GM23248 (cell line): ENCODE measurements at regions not wholly inside any gene's neighbourhood (a gene's known extent, or its start where the extent isn't known, plus 50 kb on each side); places are given as distances from the start of the nearest gene placed in this dataset.

Experiments used
- DNase-seq: peaks from one replicate; pipeline ENCODE4 v3.0.0-alpha.2; 2015
- H2AFZ ChIP-seq: fragments of 200-600 bp; sonication (generic); 2 replicates; pipeline ENCODE4 v1.6.1; 2016; ENCODE audit warnings: antibody characterized with exemption
- H3F3A ChIP-seq: fragments of 200-600 bp; sonication (generic); 2 replicates; pipeline ENCODE4 v1.6.1; 2016; ENCODE audit warnings: mild to moderate bottlenecking, antibody characterized with exemption, mixed run types; ENCODE audit not compliant: insufficient read depth
- H3K27ac ChIP-seq: fragments of 200-600 bp; sonication (generic); 2 replicates; pipeline ENCODE4 v1.5.1; 2016; ENCODE audit warnings: mild to moderate bottlenecking
- H3K27me3 ChIP-seq: fragments of 200-600 bp; sonication (generic); replicated peaks from 2 replicates; pipeline ENCODE4 v1.6.1; 2016; ENCODE audit warnings: mild to moderate bottlenecking; ENCODE audit not compliant: insufficient read depth
- H3K36me3 ChIP-seq: fragments of 200-600 bp; sonication (generic); 2 replicates; pipeline ENCODE4 v1.6.1; 2016; ENCODE audit warnings: low read depth, mild to moderate bottlenecking
- H3K4me1 ChIP-seq: fragments of 200-600 bp; sonication (generic); 2 replicates; pipeline ENCODE4 v1.6.1; 2016; ENCODE audit warnings: mild to moderate bottlenecking; ENCODE audit not compliant: insufficient read depth
- H3K4me2 ChIP-seq: fragments of 200-600 bp; sonication (generic); one replicate; pipeline ENCODE4 v1.6.1; 2016; ENCODE audit warnings: mild to moderate bottlenecking; ENCODE audit not compliant: unreplicated experiment
- H3K4me3 ChIP-seq: fragments of 200-600 bp; sonication (generic); 2 replicates; pipeline ENCODE4 v1.5.1; 2016; ENCODE audit warnings: mild to moderate bottlenecking
- H3K79me2 ChIP-seq: fragments of 200-600 bp; sonication (generic); 2 replicates; pipeline ENCODE4 v1.6.1; 2016; ENCODE audit warnings: mild to moderate bottlenecking; ENCODE audit not compliant: insufficient read depth
- H3K9ac ChIP-seq: fragments of 200-600 bp; sonication (generic); 2 replicates; pipeline ENCODE4 v1.6.1; 2016; ENCODE audit warnings: mild to moderate bottlenecking
- H3K9me2 ChIP-seq: fragments of 200-600 bp; sonication (generic); 2 replicates; pipeline ENCODE4 v1.6.1; 2016; ENCODE audit warnings: mixed run types, mild to moderate bottlenecking, moderate library complexity; ENCODE audit not compliant: insufficient read depth
- H3K9me3 ChIP-seq: fragments of 200-600 bp; sonication (generic); one replicate; pipeline ENCODE4 v1.6.1; 2017; ENCODE audit warnings: low read depth
- H4K20me1 ChIP-seq: fragments of 200-600 bp; sonication (generic); 2 replicates; pipeline ENCODE4 v1.6.0; 2016; ENCODE audit not compliant: insufficient read depth
- EZH2 ChIP-seq: fragments of 200-600 bp; sonication (generic); IDR thresholded peaks from 2 replicates; pipeline ENCODE4 v1.6.1; 2018; ENCODE audit warnings: antibody characterized with exemption, mild to moderate bottlenecking; ENCODE audit not compliant: insufficient read depth, poor library complexity, severe bottlenecking
- EZH2phosphoT487 ChIP-seq: fragments of 200-600 bp; sonication (generic); IDR thresholded peaks from 2 replicates; pipeline ENCODE4 v1.6.1; 2018; ENCODE audit warnings: antibody characterized with exemption, moderate library complexity, mild to moderate bottlenecking, low read depth; ENCODE audit not compliant: insufficient read depth
- WGBS, 2 experiments: methylation state at CpG; one replicate each; pipeline ENCODE4 v1.1.6; 2015 to 2017; ENCODE audit warnings: low lambda C conversion rate in 2 of 2, low coverage in 1 of 2; ENCODE audit errors: missing lambda C conversion rate in 2 of 2; 5-methylcytosine and 5-hydroxymethylcytosine counted together
- in situ Hi-C: fragments of 300-500 bp; cut with MboI; formaldehyde crosslinking; loops from 2 replicates; pipeline ENCODE4 v1.15.0; 2020

DNA sequence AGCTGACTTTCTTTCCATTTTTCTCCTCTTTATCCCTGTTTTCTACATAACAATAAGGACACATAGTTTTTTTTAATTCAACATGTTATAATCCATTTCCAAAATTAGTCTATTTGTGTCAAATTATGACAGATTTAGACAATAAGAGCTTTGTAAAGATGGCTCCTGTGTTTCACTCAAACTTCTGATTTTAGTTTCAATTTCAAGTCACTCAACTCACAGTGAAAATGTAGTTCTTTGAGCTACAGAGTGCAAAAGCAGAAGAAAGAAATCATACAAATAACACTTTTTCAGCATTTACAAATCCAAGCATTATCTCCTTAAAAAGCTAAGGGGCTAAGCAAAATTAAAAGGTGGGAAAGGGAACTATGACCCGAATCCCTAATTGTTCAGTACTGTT is 340.7 kb upstream of the TRIB2 start:
- no peak overlapping the region for H3K4me3 ChIP-seq
- H3K27ac ChIP-seq = no peak overlapping the region
- no peaks in the 10 kb centered on the region for H3K9me3 ChIP-seq
- no peaks in the 10 kb centered on the region for H3K4me1 ChIP-seq
- no peaks in the 10 kb centered on the region for H3K36me3 ChIP-seq
- H2AFZ ChIP-seq = no peak overlapping the region
- TF ChIP-seq EZH2phosphoT487 = no peak
- no peak for TF ChIP-seq EZH2
- H3K9me2 ChIP-seq = no peaks in the 10 kb centered on the region
- in situ Hi-C loops = no loop called here
- no peaks in the 10 kb centered on the region for H3K79me2 ChIP-seq
- 75 to 83% methylated on average over 1 of the region's 1 CpG for WGBS, 2 experiments
- no peak overlapping the region for H3K9ac ChIP-seq
- no peak overlapping the region for H3K4me2 ChIP-seq
- no peaks in the 10 kb centered on the region for H3F3A ChIP-seq
- H3K27me3 ChIP-seq = no peaks in the 10 kb centered on the region
- H4K20me1 ChIP-seq = no peaks in the 10 kb centered on the region
- DNase-seq = no peak

DNA sequence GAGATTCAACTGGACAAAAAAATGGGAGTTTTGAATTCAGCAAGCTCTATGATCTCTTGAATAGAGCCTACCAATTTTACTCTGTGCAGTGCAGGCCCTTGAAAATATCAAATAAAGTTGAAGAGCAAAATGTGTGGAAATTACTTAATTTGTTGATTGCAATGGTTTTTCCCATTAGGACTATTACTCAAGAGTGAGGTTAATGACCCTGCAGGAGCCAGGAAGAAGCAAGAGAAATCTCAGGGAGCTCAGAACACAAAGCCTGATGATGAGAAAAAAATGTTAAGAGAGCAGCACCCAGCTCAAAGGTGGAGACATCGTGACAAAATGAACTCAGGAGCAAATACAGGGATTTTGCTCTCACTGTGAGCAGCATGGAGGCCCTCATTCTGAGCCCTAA is 337.6 kb upstream of the TRIB2 start:
- no peaks in the 10 kb centered on the region for H3F3A ChIP-seq
- no peak overlapping the region for H3K27ac ChIP-seq
- no peak overlapping the region for H2AFZ ChIP-seq
- H3K27me3 ChIP-seq = no peaks in the 10 kb centered on the region
- H4K20me1 ChIP-seq = no peaks in the 10 kb centered on the region
- 90 to 100% methylated on average over 1 of the region's 1 CpG for WGBS, 2 experiments
- H3K4me1 ChIP-seq = no peaks in the 10 kb centered on the region
- H3K36me3 ChIP-seq = no peaks in the 10 kb centered on the region
- H3K9ac ChIP-seq = no peak overlapping the region
- no peaks in the 10 kb centered on the region for H3K9me2 ChIP-seq
- no peak for TF ChIP-seq EZH2
- TF ChIP-seq EZH2phosphoT487 = no peak
- no peak overlapping the region for H3K4me2 ChIP-seq
- H3K9me3 ChIP-seq = no peaks in the 10 kb centered on the region
- H3K4me3 ChIP-seq = no peak overlapping the region
- in situ Hi-C loops = no loop called here
- DNase-seq = no peak
- H3K79me2 ChIP-seq = no peaks in the 10 kb centered on the region

DNA sequence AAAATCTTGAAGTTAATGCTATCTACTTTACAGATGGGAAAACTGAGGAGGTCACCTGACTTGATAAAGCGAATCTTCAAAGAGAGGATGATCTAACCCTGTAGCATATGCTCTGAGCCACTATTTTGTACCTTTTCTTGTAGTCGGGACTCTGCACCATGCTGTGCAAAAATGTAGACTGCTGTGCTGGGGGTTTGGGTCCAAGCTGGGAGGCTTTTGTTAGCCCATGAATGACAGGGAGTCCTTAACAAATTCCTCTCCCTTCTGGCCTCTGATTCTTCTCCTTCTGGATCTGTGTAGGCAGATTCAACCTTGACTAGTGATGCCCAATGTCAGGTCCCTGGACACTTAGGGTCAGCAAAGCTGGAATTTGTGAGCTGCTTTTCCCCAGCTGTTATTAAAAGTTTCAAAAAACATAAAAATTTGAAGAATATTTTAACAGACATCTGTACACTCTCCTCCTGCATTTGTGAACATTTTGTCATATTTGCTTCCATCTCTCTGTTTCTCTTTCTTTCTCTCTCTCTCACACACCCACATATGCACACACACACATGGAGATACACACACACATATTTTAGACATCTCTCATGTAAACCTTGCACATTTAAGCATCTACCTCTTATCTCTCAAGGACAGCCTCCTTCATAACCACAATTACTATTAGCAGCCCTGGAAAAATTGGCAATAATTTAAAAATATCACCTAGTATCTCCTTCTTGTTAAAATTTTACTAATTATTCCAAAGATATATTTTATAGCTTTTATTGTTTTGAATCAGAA is 335.0 kb upstream of the TRIB2 start:
- in situ Hi-C loops = no loop called here
- no peaks in the 10 kb centered on the region for H3K9me3 ChIP-seq
- no peaks in the 10 kb centered on the region for H3K27me3 ChIP-seq
- H3K4me3 ChIP-seq = no peak overlapping the region
- H2AFZ ChIP-seq = no peak overlapping the region
- H3K4me2 ChIP-seq = no peak overlapping the region
- H3F3A ChIP-seq = no peaks in the 10 kb centered on the region
- no peaks in the 10 kb centered on the region for H3K4me1 ChIP-seq
- H3K9ac ChIP-seq = no peak overlapping the region
- no peaks in the 10 kb centered on the region for H3K79me2 ChIP-seq
- H3K27ac ChIP-seq = no peak overlapping the region
- no peak for TF ChIP-seq EZH2phosphoT487
- TF ChIP-seq EZH2 = no peak
- no peaks in the 10 kb centered on the region for H3K9me2 ChIP-seq
- 60 to 75% methylated on average over 2 of the region's 2 CpGs for WGBS, 2 experiments
- no peaks in the 10 kb centered on the region for H4K20me1 ChIP-seq
- no peak for DNase-seq
- H3K36me3 ChIP-seq = no peaks in the 10 kb centered on the region

DNA sequence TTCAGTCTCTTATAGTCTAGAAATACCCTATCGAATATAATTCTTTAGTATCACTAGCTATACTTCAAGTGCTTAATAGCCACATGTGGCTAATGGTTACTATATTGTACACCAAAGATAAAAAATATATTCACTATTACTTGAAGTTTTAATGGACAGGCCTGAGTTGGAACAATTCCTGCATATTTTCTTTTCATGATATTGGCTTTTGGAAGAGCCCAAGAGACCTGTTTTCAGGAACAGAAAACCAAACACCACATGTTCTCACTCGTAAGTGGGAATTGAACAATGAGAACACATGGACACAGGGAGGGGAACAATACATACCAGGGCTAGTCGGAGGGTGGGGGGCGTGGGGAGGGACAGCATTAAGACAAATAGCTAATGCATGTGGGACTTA is 334.4 kb upstream of the TRIB2 start:
- Histone ChIP-seq H3F3A (no peaks in the 10 kb centered on the region), H3K36me3 (no peaks in the 10 kb centered on the region), H4K20me1 (no peaks in the 10 kb centered on the region), H3K9me2 (no peaks in the 10 kb centered on the region), H3K27me3 (no peaks in the 10 kb centered on the region), H3K9me3 (no peaks in the 10 kb centered on the region), H3K4me1 (no peaks in the 10 kb centered on the region), H2AFZ (no peak overlapping the region), H3K9ac (no peak overlapping the region), H3K27ac (no peak overlapping the region), H3K4me2 (no peak overlapping the region), H3K79me2 (no peaks in the 10 kb centered on the region), H3K4me3 (no peak overlapping the region)
- 66 to 69% methylated on average over 4 of the region's 4 CpGs for WGBS, 2 experiments
- DNase-seq = no peak
- no peak for TF ChIP-seq EZH2phosphoT487
- TF ChIP-seq EZH2 = no peak
- in situ Hi-C loops = no loop called here
